HCT116 (cell line): ENCODE measurements at regions not wholly inside any gene's neighbourhood (a gene's known extent, or its start where the extent isn't known, plus 50 kb on each side); places are given as distances from the start of the nearest gene placed in this dataset.

Experiments used
- ATAC-seq: fragments of 200-7000 bp; cut with Tn5 transposase; 2 replicates; pipeline ENCODE4 v1.9.1; 2020; ENCODE audit warnings: mild to moderate bottlenecking, moderate library complexity
- BruUV-seq: library from RNA; stranded (reverse); fragments of 400-500 nt; replicated peaks from 2 replicates; lab custom pipeline; 2021; lab: Mats Ljungman, UMichigan
- CTCF ChIA-PET: fragments of 300-600 bp; sonication (Branson Sonifier 250); formaldehyde crosslinking; loops from one replicate; lab custom pipeline; 2021; ENCODE audit warnings: antibody characterized with exemption; lab: Charles Lee
- POLR2A ChIA-PET: fragments of 300-600, 350-600 bp; sonication (Branson Sonifier 250); formaldehyde crosslinking; loops from one replicate; lab custom pipeline; 2021; ENCODE audit warnings: antibody characterized with exemption; lab: Charles Lee
- RAD21 ChIA-PET, 2 experiments: fragments of 300-600 bp; sonication (Branson Sonifier 250); formaldehyde crosslinking; loops; one replicate each; lab custom pipeline; 2023; ENCODE audit warnings: low total read pairs in 2 of 2; ENCODE audit not compliant: uncharacterized antibody in 2 of 2, unreplicated experiment in 2 of 2, low non-redundant PET in 1 of 2; lab: Charles Lee
- DNase-seq: peaks from one replicate; pipeline ENCODE4 v3.0.0-alpha.2; 2010; ENCODE audit warnings: low read depth, low spot score
- H2AFZ ChIP-seq: fragments of 200-600 bp; shearing (Covaris generic), sonication (generic); 2 replicates; pipeline ENCODE4 v1.6.1; 2017; ENCODE audit warnings: low read depth, mixed run types, mixed read lengths, antibody characterized with exemption, low read length; ENCODE audit not compliant: poor library complexity, severe bottlenecking
- H3K27ac ChIP-seq: 2 replicates; pipeline ENCODE4 v1.5.1; 2012; ENCODE audit warnings: low read depth, low read length
- H3K27me3 ChIP-seq: fragments of 200-600 bp; sonication (generic); 2 replicates; pipeline ENCODE4 v1.6.1; 2016; ENCODE audit warnings: mixed run types, low read length, mixed read lengths; ENCODE audit not compliant: insufficient read depth
- H3K36me3 ChIP-seq, 2 experiments: fragments of 200-500 bp in 1 of 2; fragments of 200-600 bp in 1 of 2; sonication (Bioruptor generic) in 1 of 2; sonication (generic) in 1 of 2; 2 replicates each; pipeline versions ENCODE4 v1.5.1 to v1.6.1; 2014 to 2016; ENCODE audit warnings: low read length in 2 of 2, inconsistent platforms in 1 of 2, mixed read lengths in 1 of 2, mixed run types in 1 of 2; ENCODE audit not compliant: insufficient read depth in 2 of 2, control insufficient read depth in 1 of 2
- H3K4me1 ChIP-seq, 2 experiments: fragments of 200-600 bp in 1 of 2; sonication (generic) in 1 of 2; 2 replicates each; pipeline versions ENCODE4 v1.5.1 to v1.6.1; 2012 to 2017; ENCODE audit warnings: low read length in 2 of 2, inconsistent platforms in 1 of 2, mild to moderate bottlenecking in 1 of 2, mixed read lengths in 1 of 2, mixed run types in 1 of 2, moderate library complexity in 1 of 2; ENCODE audit not compliant: insufficient read depth in 2 of 2, control insufficient read depth in 1 of 2
- H3K4me2 ChIP-seq: fragments of 200-600 bp; sonication (generic); 2 replicates; pipeline ENCODE4 v1.6.1; 2017; ENCODE audit warnings: mixed run types, low read length, mixed read lengths
- H3K4me3 ChIP-seq, 2 experiments: fragments of 200-600 bp in 1 of 2; sonication (generic) in 1 of 2; replicated peaks in 1 of 2; 2 replicates each; pipeline ENCODE4 v1.5.1; 2011 to 2016; ENCODE audit warnings: low read length in 2 of 2, control low read depth in 1 of 2, low read depth in 1 of 2, mild to moderate bottlenecking in 1 of 2, mixed read lengths in 1 of 2, mixed run types in 1 of 2
- H3K79me2 ChIP-seq: fragments of 200-600 bp; sonication (generic); 2 replicates; pipeline ENCODE4 v1.6.1; 2017; ENCODE audit warnings: mild to moderate bottlenecking, mixed run types, low read length, moderate library complexity, mixed read lengths; ENCODE audit not compliant: insufficient read depth
- H3K9ac ChIP-seq: fragments of 200-600 bp; sonication (generic); 2 replicates; pipeline ENCODE4 v1.6.1; 2016; ENCODE audit warnings: low read length, mixed read lengths
- H3K9me2 ChIP-seq: fragments of 200-600 bp; sonication (generic), shearing (Covaris generic); 2 replicates; pipeline ENCODE4 v1.6.1; 2017; ENCODE audit warnings: mixed run types, mild to moderate bottlenecking, moderate library complexity; ENCODE audit not compliant: insufficient read depth
- H3K9me3 ChIP-seq, 2 experiments: fragments of 200-500 bp in 1 of 2; fragments of 200-600 bp in 1 of 2; sonication (Bioruptor generic) in 1 of 2; sonication (generic) in 1 of 2; 2 replicates each; pipeline ENCODE4 v1.6.1; 2014 to 2017; ENCODE audit warnings: low read length in 2 of 2, mixed read lengths in 2 of 2, inconsistent platforms in 1 of 2, low read depth in 1 of 2, mild to moderate bottlenecking in 1 of 2, mixed run types in 1 of 2, moderate library complexity in 1 of 2; ENCODE audit not compliant: control insufficient read depth in 1 of 2, insufficient read depth in 1 of 2
- H4K20me1 ChIP-seq: fragments of 200-600 bp; sonication (generic), shearing (Covaris generic); 2 replicates; pipeline ENCODE4 v1.6.1; 2017; ENCODE audit warnings: mixed run types, mild to moderate bottlenecking, moderate library complexity; ENCODE audit not compliant: insufficient read depth
- ELF1 ChIP-seq: IDR thresholded peaks from 2 replicates; pipeline ENCODE4 v1.6.1; 2012; ENCODE audit warnings: low read depth, borderline replicate concordance
- EZH2phosphoT487 ChIP-seq: fragments of 200-600 bp; IDR thresholded peaks from 2 replicates; pipeline ENCODE4 v1.6.1; 2018; ENCODE audit warnings: antibody characterized with exemption, borderline replicate concordance
- FOSL1 ChIP-seq: IDR thresholded peaks from 2 replicates; pipeline ENCODE4 v1.6.1; 2012; ENCODE audit warnings: low read depth
- RAD21 ChIP-seq: IDR thresholded peaks from 2 replicates; pipeline ENCODE4 v1.6.1; 2012; ENCODE audit warnings: low read depth, mild to moderate bottlenecking
- SRF ChIP-seq: IDR thresholded peaks from 2 replicates; pipeline ENCODE4 v1.6.1; 2012; ENCODE audit warnings: low read depth
- TCF7L2 ChIP-seq: IDR thresholded peaks from 2 replicates; pipeline ENCODE4 v1.7.0; 2011; ENCODE audit warnings: borderline replicate concordance, inconsistent platforms; ENCODE audit not compliant: insufficient read depth, insufficient read length; ENCODE audit errors: extremely low read depth
- YY1 ChIP-seq: IDR thresholded peaks from 2 replicates; pipeline ENCODE4 v1.6.1; 2011; ENCODE audit warnings: low read length, low read depth, moderate library complexity, mild to moderate bottlenecking; ENCODE audit not compliant: insufficient replicate concordance; ENCODE audit errors: extremely low read depth
- ZFX ChIP-seq: fragments of 450-650 bp; IDR thresholded peaks from 2 replicates; pipeline ENCODE4 v1.6.1; 2017
- intact Hi-C: fragments of 100-400 bp; cut with micrococcal nuclease; formaldehyde crosslinking; loops from 2 replicates; pipeline ENCODE4 v1.10.0; 2022

- H3K27ac ChIP-seq = no peak overlapping the region
- POLR2A ChIA-PET = interaction anchor here (0.7 kb wide), 1 partner anchor 351 kb away, joined by 3 read pairs; no protein-coding TSS in a partner anchor
Measured at GRCh38 chr5:175131432-175131831, 312.6 kb downstream of the DRD1 start.

GRCh38 chr5:175129619-175130018 lies 314.4 kb downstream of the DRD1 start:
- Histone ChIP-seq H3K9me2 (no peaks in the 10 kb centered on the region), H3K36me3 (no peaks in the 10 kb centered on the region), H3K4me3 (no peak overlapping the region), H3K4me2 (no peak overlapping the region), H4K20me1 (no peaks in the 10 kb centered on the region), H3K9me3 (no peaks in the 10 kb centered on the region), H3K9ac (no peak overlapping the region)
- POLR2A ChIA-PET = no interaction called here
- DNase-seq = no peak
- BruUV-seq = no TSS peak
- TF ChIP-seq SRF = no peak
- peak; percentile 25; the same call in 1 of the 2 replicates for TF ChIP-seq RAD21
- TF ChIP-seq, all 23 proteins: peak for 1
- CTCF ChIA-PET = no interaction called here
- no peak for ATAC-seq
- H3K27ac ChIP-seq = no peak overlapping the region
- intact Hi-C loops = no loop called here
- peaks cover 20 to 27% of the 10 kb centered on the region in 2 experiments for H3K4me1 ChIP-seq
- H2AFZ ChIP-seq = no peak overlapping the region
- RAD21 ChIA-PET = no interaction called here
- no peaks in the 10 kb centered on the region for H3K27me3 ChIP-seq
- no peaks in the 10 kb centered on the region for H3K79me2 ChIP-seq

More at GRCh38 chr5:175131432-175131831, 312.6 kb downstream of the DRD1 start:
- RAD21 ChIA-PET = no interaction called here
- Histone ChIP-seq H3K4me2 (no peak overlapping the region), H3K4me3 (no peak overlapping the region), H3K9ac (no peak overlapping the region)
- CTCF ChIA-PET = no interaction called here
- no peak for ATAC-seq
- no peak for TF ChIP-seq ZFX
- no peak for TF ChIP-seq ELF1
- no peak for TF ChIP-seq YY1
- no peak for TF ChIP-seq EZH2phosphoT487
- no peak for TF ChIP-seq FOSL1
- no peak for TF ChIP-seq TCF7L2
- TF ChIP-seq, all 23 proteins: peak for 0
- intact Hi-C loops = no loop called here
- H3K36me3 ChIP-seq = no peaks in the 10 kb centered on the region
- no peaks in the 10 kb centered on the region for H4K20me1 ChIP-seq
- no TSS peak for BruUV-seq
- no peaks in the 10 kb centered on the region for H3K79me2 ChIP-seq
- no peaks in the 10 kb centered on the region for H3K27me3 ChIP-seq
- peaks cover 11 to 13% of the 10 kb centered on the region in 2 experiments; a peak in 3 of 4 replicates for H3K4me1 ChIP-seq
- no peak for DNase-seq
- no peaks in the 10 kb centered on the region for H3K9me3 ChIP-seq
- H2AFZ ChIP-seq = no peak overlapping the region
- no peaks in the 10 kb centered on the region for H3K9me2 ChIP-seq
